Embryonic facial prominence (tissue), 1 donor: ENCODE measurements at regions not wholly inside any gene's neighbourhood (a gene's known extent, or its start where the extent isn't known, plus 50 kb on each side); places are given as distances from the start of the nearest gene placed in this dataset.
"Not testable (repeated sequence)": the region's sequence is repeated elsewhere in the genome, so short reads cannot be mapped to it uniquely, and the experiment has no call there.

Source experiments
- DNase-seq: peaks from one replicate; pipeline ENCODE4 v3.0.0-alpha.2; 2016; ENCODE audit errors: extremely low spot score

GRCh38 chr3:152151877-152152765, 116.6 kb upstream of the MBNL1 start:
- not testable (repeated sequence) for DNase-seq

DNA sequence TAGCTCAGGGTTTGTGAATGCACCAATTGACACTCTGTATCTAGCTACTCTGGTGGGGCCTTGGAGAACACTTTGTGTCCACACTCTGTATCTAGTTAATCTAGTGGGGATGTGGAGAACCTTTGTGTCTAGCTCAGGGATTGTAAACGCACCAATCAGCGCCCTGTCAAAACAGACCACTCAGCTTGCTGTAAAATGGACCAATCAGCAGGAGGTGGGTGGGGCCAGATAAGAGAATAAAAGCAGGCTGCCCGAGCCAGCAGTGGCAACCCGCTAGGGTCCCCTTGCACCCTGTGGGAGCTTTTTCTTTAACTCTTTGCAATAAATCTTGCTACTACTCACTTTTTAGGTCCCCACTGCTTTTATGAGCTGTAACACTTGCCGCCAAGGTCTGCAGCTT, 115.6 kb upstream of the MBNL1 start:
- not testable (repeated sequence) for DNase-seq

DNA sequence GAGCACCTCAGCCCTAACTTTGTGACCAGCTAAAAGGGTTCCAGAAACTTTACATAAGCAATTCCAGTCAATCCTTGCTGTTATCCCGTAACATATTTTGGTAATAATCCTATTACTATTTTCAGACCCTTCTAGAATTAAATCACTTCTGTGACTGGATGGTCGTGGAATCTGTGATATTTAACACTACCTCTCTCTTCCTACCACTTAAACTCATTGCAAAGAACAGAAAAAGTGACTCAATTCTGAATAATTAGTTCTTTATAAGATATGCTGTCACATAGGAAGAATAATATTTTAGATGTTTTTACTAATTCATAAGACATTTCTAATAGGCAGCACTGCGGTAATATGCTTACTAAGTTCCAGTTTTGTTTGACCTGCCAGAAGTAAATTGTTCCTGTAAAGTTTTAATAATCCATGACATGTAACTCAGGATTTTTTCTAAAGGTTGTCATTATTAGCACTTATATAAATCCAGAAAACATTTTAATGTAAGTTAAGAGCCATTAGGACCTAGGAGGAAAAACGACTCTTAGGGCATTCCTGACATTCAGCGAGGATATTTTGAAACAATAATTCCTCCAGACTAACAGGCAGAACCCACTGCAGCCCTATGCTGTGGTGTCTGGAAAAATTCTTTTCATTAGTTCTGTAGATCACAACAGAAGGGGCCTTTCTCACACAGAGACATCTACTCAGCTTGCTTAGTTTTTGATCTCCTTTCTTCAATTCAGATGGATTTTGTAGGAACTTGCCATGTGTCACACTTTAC, 113.3 kb upstream of the MBNL1 start:
- no peak for DNase-seq

GRCh38 chr3:152156880-152157279, 111.8 kb upstream of the MBNL1 start:
- DNase-seq, result no peak

DNA sequence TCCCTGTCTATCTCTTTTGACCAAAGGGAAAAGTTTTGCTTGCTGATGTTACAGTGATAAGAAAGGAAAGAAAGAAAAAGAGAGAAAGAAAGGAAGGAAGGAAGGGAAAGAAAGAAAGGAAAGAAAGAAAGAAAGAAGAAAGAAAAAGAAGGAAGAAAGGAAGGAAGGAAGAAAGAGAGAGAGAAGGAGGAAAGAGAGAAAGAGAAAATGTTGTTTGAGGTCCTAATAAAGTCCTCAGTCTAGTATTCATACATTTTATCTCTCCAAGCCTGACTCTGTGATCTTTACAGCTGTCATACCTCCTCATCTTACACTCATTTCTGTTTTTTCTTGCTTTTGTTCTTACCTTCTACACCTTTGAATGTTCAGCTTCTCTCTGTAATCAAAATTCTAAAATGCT, 111.4 kb upstream of the MBNL1 start:
- DNase-seq, result no peak

- DNase-seq, result no peak
Observed at GRCh38 chr3:152159328-152159727, 109.4 kb upstream of the MBNL1 start.

DNA sequence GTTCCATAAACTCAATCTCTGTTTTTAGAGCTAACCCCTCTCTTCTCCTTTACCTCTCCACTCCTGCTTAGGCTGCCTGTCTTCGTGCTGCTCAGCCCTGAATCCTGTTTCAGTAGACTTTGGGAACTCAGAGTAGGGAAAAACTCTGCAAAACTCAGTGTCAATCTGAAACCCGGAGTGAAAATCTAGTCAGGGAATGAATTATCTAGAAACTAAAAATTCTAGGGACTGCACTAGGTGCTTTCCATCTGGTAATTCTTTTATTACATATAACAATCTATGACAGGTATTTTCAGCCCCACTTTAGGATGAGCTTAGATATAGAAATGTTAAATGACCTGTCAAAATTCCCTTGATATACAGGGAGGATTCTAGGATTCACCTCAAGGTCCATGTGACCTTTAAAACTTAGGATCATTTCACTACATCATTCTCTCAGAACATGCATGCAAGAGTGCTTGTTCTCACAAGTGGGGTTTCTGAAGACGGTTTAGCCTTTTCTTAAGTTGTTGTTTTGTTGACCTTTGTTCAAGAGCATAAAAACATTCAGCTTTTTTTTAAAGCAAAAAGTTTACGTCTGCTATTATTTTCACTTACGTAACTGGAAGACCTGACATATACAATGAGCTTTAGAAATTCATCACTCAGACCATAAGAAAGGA, 108.2 kb upstream of the MBNL1 start:
- DNase-seq, result no peak

DNA sequence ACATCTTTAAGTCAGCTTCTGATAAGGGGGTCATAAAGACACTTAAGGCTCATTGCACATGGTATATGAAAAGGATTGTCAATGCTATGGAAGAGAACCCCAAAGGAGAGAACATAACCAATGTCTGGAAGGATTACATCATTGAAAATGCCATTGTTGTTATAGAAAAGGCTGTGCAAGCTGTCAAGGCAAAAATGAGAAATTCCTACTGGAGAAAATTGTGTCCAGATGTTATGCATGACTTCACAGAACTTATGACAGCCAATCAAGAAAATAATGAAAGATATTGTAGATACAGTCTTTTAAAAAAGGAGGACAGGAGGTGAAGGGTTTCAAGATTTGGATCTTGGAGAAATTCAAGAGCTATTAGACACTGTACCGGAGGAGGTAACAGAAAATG, 96.3 kb upstream of the MBNL1 start:
- no peak for DNase-seq

GRCh38 chr3:152173627-152174026, 95.1 kb upstream of the MBNL1 start:
- DNase-seq, result no peak

GRCh38 chr3:152174876-152175527, 93.7 kb upstream of the MBNL1 start:
- no peak for DNase-seq

- DNase-seq, result no peak
Observed at GRCh38 chr3:152175528-152175889, 93.2 kb upstream of the MBNL1 start.

DNA sequence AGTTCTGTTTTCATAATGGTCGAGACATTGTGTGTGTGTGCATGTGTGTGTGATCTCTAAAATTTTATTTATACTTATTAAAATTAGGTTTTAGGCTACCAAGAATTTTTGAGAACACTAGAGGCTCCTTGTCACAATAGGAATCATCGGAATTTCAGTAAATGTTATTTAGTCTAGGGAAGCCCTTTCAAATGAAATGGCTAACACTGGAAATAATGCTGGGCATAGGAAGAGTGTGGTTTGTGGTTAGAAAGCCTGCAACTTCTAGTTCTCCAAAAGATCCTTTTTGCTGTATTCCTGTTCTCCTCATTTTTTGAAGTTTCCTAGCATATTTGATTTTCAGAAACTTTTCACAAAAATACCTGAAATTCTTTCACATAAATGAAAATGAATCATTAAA, 92.5 kb upstream of the MBNL1 start:
- no peak for DNase-seq

GRCh38 chr3:152176998-152177397, 91.7 kb upstream of the MBNL1 start:
- DNase-seq, result no peak

- DNase-seq, result no peak
Observed at GRCh38 chr3:152177757-152178156, 91.0 kb upstream of the MBNL1 start.

- DNase-seq, result no peak
Observed at GRCh38 chr3:152183473-152183872, 85.3 kb upstream of the MBNL1 start.

DNA sequence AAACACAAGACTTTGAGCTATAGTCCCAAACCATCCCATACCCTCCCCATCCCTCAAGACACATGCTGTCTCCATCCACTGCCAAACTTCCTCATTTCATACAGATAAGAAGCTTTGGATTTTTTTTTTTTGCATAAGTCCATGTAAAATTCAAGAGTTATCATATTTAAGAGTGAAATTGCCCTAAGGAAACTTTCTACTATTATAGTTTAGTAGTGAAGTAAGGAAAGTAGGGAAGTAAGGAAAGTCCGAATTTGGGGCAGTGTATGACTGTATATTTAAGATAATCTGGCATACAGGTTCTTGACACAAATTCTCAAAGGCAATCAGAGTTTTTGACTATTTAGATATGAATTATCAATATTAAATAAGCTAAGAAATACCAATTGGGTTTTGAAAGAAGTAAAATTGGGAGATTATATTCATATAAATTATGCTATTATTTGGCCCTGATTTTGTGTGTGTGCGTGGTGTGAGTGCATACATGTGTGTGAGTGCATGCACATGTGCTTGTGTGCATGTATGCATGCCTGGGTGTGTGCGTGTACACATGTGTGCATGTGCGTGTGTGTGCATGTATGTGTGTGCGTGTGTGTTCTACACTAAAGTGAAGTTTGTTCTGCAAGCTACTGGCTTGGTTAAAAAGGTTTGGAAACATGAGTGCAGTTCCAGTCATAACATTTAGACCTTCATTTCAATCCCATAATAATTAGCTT, 83.6 kb upstream of the MBNL1 start:
- no peak for DNase-seq

DNA sequence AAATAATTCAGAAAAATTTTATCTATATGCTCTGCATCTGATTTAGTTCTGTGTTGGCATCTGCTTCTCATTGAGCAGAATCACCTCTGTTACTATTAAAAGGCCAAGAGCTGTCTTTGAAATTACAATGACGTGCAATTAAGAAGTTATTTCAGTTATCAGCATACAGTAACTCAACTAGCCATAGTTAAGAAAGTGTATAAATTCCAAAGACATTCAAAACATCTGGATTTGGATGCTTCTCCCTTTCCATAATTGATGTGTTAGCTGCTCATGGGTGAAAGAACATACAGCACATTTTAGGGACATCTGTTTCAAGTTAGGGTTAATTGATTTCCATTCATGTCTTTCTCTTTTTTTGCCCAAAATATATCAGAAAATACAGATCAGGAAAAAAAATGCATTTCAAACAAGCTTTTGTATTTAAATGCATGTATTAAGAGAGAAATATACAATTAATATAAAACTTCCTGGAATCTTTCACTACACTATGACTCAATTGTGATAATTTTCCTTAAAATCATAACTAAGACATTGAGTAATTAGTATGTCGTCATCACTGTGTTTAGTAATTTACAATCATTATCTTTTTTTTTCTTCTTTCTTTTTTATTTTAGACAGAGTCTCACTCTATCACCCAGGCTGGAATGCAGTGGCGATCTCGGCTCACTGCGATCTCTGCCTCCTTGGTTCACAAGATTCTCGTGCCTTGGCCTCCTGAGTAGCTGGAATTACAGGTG, 82.7 kb upstream of the MBNL1 start:
- DNase-seq, result no peak

GRCh38 chr3:152190636-152191183, 78.0 kb upstream of the MBNL1 start:
- DNase-seq, result no peak

GRCh38 chr3:152192050-152192449, 76.7 kb upstream of the MBNL1 start:
- no peak for DNase-seq

- DNase-seq, result no peak
Observed at GRCh38 chr3:152192936-152193672, 75.6 kb upstream of the MBNL1 start.
